ENCODE measurements at regions not wholly inside any gene's neighbourhood (a gene's known extent, or its start where the extent isn't known, plus 50 kb on each side); places are given as distances from the start of the nearest gene placed in this dataset.

DNA sequence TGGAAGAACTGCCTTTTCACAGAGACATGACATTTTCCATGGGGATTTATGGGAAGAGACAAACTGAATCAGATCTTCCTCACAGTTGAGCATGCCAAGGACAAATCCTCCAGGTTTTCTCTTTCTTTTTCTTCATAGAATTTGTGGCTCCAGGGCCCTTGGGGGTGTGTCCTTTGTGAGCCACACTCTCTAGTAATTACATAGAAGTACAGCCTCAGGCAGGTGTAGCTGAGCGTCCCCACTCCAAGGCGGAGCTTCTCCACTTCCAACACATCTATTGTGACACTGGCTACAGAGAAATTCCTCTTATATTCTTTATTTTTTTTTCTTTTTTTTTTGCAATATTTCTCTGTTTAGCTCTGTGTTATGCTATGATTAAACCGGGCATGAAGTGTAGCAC is 420.5 kb upstream of the CD180 start:
- ATAC-seq (ENCODE audit: low read depth): no peak
- H3K4me1 Mint-ChIP-seq: peaks cover 7% of the 10 kb centered on the region
- peaks cover 2% of the 10 kb centered on the region for H3K27me3 Mint-ChIP-seq
- DNase-seq (ENCODE audit: low spot score in 2 of 2): no peak
- H3K4me3 Mint-ChIP-seq: no peak overlapping the region
- H3K36me3 Mint-ChIP-seq: no peaks in the 10 kb centered on the region
- H3K9me3 Mint-ChIP-seq: no peaks in the 10 kb centered on the region
- no peak overlapping the region for H3K27ac Mint-ChIP-seq

- no peak overlapping the region for H3K27ac Mint-ChIP-seq
- H3K4me3 Mint-ChIP-seq: no peak overlapping the region
- ATAC-seq (ENCODE audit: low read depth) (no peak), DNase-seq (ENCODE audit: low spot score in 2 of 2) (no peak)
- H3K4me1 Mint-ChIP-seq: no peaks in the 10 kb centered on the region
- H3K27me3 Mint-ChIP-seq: no peaks in the 10 kb centered on the region
- H3K9me3 Mint-ChIP-seq: no peaks in the 10 kb centered on the region
- H3K36me3 Mint-ChIP-seq: no peaks in the 10 kb centered on the region
Observed at GRCh38 chr5:67612961-67613360, 416.4 kb upstream of the CD180 start.

DNA sequence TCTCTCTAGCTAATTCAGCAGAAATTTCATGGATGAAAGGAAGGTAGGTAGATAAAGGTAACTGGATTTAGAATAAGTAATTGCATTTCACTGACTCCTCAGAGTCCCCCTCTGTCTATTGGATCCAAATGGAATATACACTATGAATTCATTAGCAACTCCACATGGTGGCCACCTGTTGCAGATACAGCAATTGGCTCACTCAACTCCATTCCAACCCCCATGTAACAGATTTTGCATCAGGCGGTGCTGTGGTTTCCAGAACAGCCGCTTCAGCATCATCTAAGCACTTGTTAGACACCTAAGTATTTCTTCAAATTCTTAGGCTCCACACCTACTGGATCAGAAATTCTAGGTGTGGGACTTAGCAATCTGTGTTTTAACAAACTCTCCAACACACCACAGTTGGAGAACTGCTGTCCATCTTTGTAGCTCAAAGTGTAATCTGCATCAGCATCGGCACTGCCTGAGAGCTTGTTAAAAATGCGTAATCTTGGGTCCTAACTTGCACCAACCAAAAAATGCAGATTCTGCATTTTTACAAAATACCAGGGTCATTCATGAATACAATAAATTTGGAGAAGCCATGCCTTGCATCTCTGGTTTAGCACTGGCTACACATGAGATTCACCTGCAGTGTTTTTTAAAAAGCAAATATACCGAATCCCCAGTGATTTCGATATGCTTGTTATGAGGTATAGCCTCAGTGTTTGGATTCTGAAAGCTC is 413.8 kb upstream of the CD180 start:
- no peak overlapping the region for H3K27ac Mint-ChIP-seq
- ATAC-seq (ENCODE audit: low read depth): no peak
- H3K4me1 Mint-ChIP-seq: no peaks in the 10 kb centered on the region
- H3K36me3 Mint-ChIP-seq: no peaks in the 10 kb centered on the region
- DNase-seq (ENCODE audit: low spot score in 2 of 2): no peak
- H3K27me3 Mint-ChIP-seq: peaks cover 7% of the 10 kb centered on the region
- no peaks in the 10 kb centered on the region for H3K9me3 Mint-ChIP-seq
- H3K4me3 Mint-ChIP-seq: no peak overlapping the region

- Mint-ChIP-seq H3K4me1 (no peaks in the 10 kb centered on the region), H3K4me3 (no peak overlapping the region), H3K27ac (no peak overlapping the region), H3K9me3 (peaks cover under 1% of the 10 kb centered on the region), H3K36me3 (peaks cover under 1% of the 10 kb centered on the region), H3K27me3 (peaks cover 8% of the 10 kb centered on the region)
- ATAC-seq (ENCODE audit: low read depth) (no peak), DNase-seq (ENCODE audit: low spot score in 2 of 2) (no peak)
Observed at GRCh38 chr5:67607958-67608357, 411.4 kb upstream of the CD180 start.

DNA sequence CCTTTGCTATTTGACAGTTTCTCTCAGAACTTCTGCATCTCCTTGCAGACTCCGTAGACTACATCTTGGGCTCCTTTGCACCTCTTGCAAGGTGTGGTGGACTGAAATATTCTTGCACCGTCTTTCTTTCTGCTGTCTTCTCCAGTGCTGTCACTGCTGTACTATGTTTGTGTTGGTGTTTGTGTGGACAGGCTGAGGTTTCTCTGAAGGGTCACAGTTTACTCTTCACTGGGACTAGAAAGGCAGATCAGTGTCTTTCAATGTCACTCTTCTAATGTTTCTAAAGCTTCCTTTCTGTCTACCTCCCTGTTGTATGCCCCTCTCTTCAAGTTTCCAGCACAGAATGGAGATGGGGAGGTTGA is 410.0 kb upstream of the CD180 start:
- H3K27me3 Mint-ChIP-seq: peaks cover 9% of the 10 kb centered on the region
- H3K4me1 Mint-ChIP-seq: no peaks in the 10 kb centered on the region
- ATAC-seq (ENCODE audit: low read depth) (no peak), DNase-seq (ENCODE audit: low spot score in 2 of 2) (no peak)
- peaks cover 4% of the 10 kb centered on the region for H3K9me3 Mint-ChIP-seq
- peaks cover 1% of the 10 kb centered on the region for H3K36me3 Mint-ChIP-seq
- H3K27ac Mint-ChIP-seq: no peak overlapping the region
- H3K4me3 Mint-ChIP-seq: no peak overlapping the region

DNA sequence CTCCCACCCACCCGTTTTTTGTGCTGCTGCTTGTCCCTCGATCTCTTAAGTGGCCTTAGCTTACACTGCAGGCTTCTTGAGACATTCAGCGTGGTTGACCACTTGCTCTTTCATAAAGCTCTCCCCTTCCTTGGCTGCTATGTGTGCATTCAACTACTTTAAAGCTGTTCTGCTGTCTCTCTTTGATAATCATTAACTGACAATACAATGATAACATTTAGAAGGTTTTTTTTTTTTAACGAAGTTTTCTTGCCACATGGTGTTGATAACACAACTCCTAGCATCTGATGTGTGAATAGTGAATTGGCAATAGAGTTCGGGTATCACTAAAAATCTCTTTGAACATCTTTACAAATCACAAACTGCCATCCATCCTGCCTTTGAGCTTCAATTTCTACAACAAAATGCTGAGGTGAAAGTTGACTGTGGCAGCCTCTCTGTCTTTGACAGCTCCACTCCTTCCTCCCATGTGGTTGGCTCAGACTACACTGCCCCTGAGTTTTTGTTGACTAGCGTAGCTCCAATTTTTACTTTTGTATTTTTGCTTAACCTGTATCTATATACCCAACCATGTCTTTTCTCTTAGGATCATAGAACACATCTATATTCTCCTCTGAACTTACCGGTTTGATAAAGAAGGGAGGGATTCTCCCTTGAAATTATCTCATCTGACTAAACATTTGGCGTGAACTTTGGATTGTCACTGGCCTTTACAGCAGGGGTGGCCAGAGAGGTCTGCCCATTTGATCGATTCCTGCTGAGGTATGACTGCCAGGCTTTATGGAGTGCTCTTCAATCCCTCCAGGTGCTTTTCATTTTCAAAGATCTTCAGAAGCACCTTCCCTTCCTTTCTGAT is 409.4 kb upstream of the CD180 start:
- Mint-ChIP-seq H3K4me1 (no peaks in the 10 kb centered on the region), H3K36me3 (peaks cover 1% of the 10 kb centered on the region), H3K9me3 (peaks cover 4% of the 10 kb centered on the region), H3K4me3 (no peak overlapping the region), H3K27me3 (peaks cover 9% of the 10 kb centered on the region), H3K27ac (no peak overlapping the region)
- ATAC-seq (ENCODE audit: low read depth) (no peak), DNase-seq (ENCODE audit: low spot score in 2 of 2) (no peak)

GRCh38 chr5:67591491-67591890 is 394.9 kb upstream of the CD180 start:
- peaks cover 2% of the 10 kb centered on the region for H3K36me3 Mint-ChIP-seq

GRCh38 chr5:67588389-67588788 is 391.8 kb upstream of the CD180 start:
- Mint-ChIP-seq H3K4me1 (no peaks in the 10 kb centered on the region), H3K9me3 (peaks cover 2% of the 10 kb centered on the region), H3K27me3 (peaks cover 2% of the 10 kb centered on the region), H3K4me3 (no peak overlapping the region), H3K36me3 (peaks cover under 1% of the 10 kb centered on the region), H3K27ac (no peak overlapping the region)
- DNase-seq (ENCODE audit: low spot score in 2 of 2): no peak
- ATAC-seq (ENCODE audit: low read depth): no peak

More at GRCh38 chr5:67591491-67591890, 394.9 kb upstream of the CD180 start:
- Mint-ChIP-seq H3K4me3 (no peak overlapping the region), H3K27ac (no peak overlapping the region), H3K9me3 (peaks cover 4% of the 10 kb centered on the region), H3K4me1 (no peaks in the 10 kb centered on the region), H3K27me3 (peaks cover 4% of the 10 kb centered on the region)
- ATAC-seq (ENCODE audit: low read depth) (no peak), DNase-seq (ENCODE audit: low spot score in 2 of 2) (no peak)

GRCh38 chr5:67581203-67581602 is 384.6 kb upstream of the CD180 start:
- Mint-ChIP-seq H3K27me3 (no peaks in the 10 kb centered on the region), H3K9me3 (no peaks in the 10 kb centered on the region), H3K36me3 (no peaks in the 10 kb centered on the region), H3K4me1 (no peaks in the 10 kb centered on the region), H3K27ac (no peak overlapping the region), H3K4me3 (no peak overlapping the region)
- ATAC-seq (ENCODE audit: low read depth) (no peak), DNase-seq (ENCODE audit: low spot score in 2 of 2) (no peak)

- DNase-seq (ENCODE audit: low spot score in 2 of 2) (no peak), ATAC-seq (ENCODE audit: low read depth) (no peak)
- peaks cover 5% of the 10 kb centered on the region for H3K27me3 Mint-ChIP-seq
- no peak overlapping the region for H3K27ac Mint-ChIP-seq
- no peak overlapping the region for H3K4me3 Mint-ChIP-seq
- H3K9me3 Mint-ChIP-seq: peaks cover 13% of the 10 kb centered on the region
- peaks cover 6% of the 10 kb centered on the region for H3K36me3 Mint-ChIP-seq
- no peaks in the 10 kb centered on the region for H3K4me1 Mint-ChIP-seq
Observed at GRCh38 chr5:67578011-67578410, 381.4 kb upstream of the CD180 start.

DNA sequence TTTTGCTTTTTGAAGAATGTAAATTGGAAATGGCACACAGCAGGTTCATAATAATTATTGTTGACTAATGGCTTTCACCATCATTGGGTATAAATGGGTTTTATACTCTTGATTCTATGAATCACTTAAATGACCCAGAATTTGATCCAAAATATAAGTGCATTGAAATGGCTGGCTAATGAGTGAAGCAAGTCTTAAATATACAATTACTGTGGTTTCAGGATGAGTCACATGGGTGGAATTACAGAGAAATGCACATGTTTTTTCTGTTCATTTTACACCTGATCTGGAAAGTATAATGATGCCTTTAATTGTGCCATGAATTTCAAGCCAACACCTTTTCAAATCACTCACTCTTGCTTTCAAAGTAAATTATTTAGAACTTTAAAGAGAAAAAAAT is 380.8 kb upstream of the CD180 start:
- no peak for DNase-seq (ENCODE audit: low spot score in 2 of 2)
- no peak for ATAC-seq (ENCODE audit: low read depth)

DNA sequence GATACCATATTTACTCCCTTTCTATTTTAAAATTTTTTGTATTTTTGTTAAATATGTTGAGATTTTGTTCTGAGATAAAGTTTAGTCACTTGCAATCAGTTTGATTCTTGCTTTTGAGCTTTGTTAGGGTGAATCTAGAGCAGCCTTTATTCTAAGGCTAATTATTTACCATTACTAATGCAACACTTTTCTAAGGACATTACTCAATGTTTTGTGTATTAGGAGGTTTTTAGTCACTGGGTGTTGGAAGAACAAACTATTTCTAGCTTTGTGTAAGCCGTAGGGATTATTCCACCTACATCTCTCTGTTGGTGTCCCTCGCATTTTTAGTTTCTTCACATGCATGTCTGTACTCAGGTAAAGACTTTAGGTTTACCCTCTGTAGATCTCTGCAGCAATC is 379.5 kb upstream of the CD180 start:
- ATAC-seq (ENCODE audit: low read depth) (no peak), DNase-seq (ENCODE audit: low spot score in 2 of 2) (no peak)
- Mint-ChIP-seq H3K4me3 (no peak overlapping the region), H3K27ac (no peak overlapping the region), H3K27me3 (peaks cover 6% of the 10 kb centered on the region), H3K9me3 (peaks cover 18% of the 10 kb centered on the region), H3K4me1 (no peaks in the 10 kb centered on the region), H3K36me3 (peaks cover 6% of the 10 kb centered on the region)

More for the DNA sequence above, 380.8 kb upstream of the CD180 start:
- Mint-ChIP-seq H3K9me3 (peaks cover 15% of the 10 kb centered on the region), H3K27me3 (peaks cover 6% of the 10 kb centered on the region), H3K4me1 (no peaks in the 10 kb centered on the region), H3K4me3 (no peak overlapping the region), H3K27ac (no peak overlapping the region), H3K36me3 (peaks cover 6% of the 10 kb centered on the region)

DNA sequence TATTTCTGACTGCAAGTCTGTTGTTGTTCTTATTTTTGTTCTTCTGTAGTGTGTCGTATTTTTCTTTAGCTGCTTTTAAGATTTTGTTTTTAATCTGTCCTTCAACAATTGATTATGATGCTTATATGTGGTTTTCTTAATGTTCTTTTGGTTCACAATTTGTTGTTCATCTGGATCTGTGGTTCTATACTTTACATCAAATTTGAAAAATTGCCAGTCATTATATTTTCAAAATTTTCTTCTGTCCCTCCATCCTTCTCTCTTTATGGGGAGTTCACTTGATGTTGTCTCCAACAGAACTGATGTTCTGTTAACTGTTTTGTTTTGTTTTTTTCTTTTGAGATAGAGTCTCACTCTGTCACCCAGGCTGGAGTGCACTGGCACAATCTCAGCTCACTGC is 378.5 kb upstream of the CD180 start:
- no peak for DNase-seq (ENCODE audit: low spot score in 2 of 2)
- H3K36me3 Mint-ChIP-seq: peaks cover 6% of the 10 kb centered on the region
- no peaks in the 10 kb centered on the region for H3K4me1 Mint-ChIP-seq
- H3K4me3 Mint-ChIP-seq: no peak overlapping the region
- peaks cover 6% of the 10 kb centered on the region for H3K27me3 Mint-ChIP-seq
- ATAC-seq (ENCODE audit: low read depth): no peak
- H3K27ac Mint-ChIP-seq: no peak overlapping the region
- H3K9me3 Mint-ChIP-seq: peaks cover 18% of the 10 kb centered on the region

GRCh38 chr5:67561151-67561932 is 364.7 kb upstream of the CD180 start:
- Mint-ChIP-seq H3K27ac (no peak overlapping the region), H3K4me1 (no peaks in the 10 kb centered on the region), H3K4me3 (no peak overlapping the region), H3K27me3 (no peaks in the 10 kb centered on the region), H3K9me3 (peaks cover 5% of the 10 kb centered on the region), H3K36me3 (no peaks in the 10 kb centered on the region)
- DNase-seq (ENCODE audit: low spot score in 2 of 2): no peak
- no peak for ATAC-seq (ENCODE audit: low read depth)
